ENCODE measurements at regions not wholly inside any gene's neighbourhood (a gene's known extent, or its start where the extent isn't known, plus 50 kb on each side); places are given as distances from the start of the nearest gene placed in this dataset.

GRCh38 chr4:174037631-174038030 lies 245.8 kb downstream of the FBXO8 start:
- Histone ChIP-seq H4K5ac (ENCODE audit: insufficient read length, low read depth, low read length) (no peak overlapping the region), H2BK15ac (ENCODE audit: low read length) (no peak overlapping the region), H3K9me3 (ENCODE audit: insufficient read depth in 2 of 2, low read depth in 1 of 2, low read length in 1 of 2) (no peaks in the 10 kb centered on the region), H3K79me1 (ENCODE audit: low read depth, low read length) (no peaks in the 10 kb centered on the region), H2BK12ac (ENCODE audit: low read depth, low read length) (no peak overlapping the region), H2AFZ (ENCODE audit: low read length) (no peak overlapping the region), H4K91ac (replicated peaks; ENCODE audit: insufficient read length, low read length) (no peak overlapping the region), H3K4ac (replicated peaks; ENCODE audit: insufficient read length, low read depth, low read length) (no peak overlapping the region), H3K23ac (ENCODE audit: insufficient read length) (no peak overlapping the region), H2BK5ac (ENCODE audit: low read depth, low read length) (no peak overlapping the region), H3K4me1 (replicated peaks in 1 of 4; ENCODE audit: control insufficient read depth in 3 of 4, insufficient read depth in 4 of 4, low read length in 3 of 4) (peaks cover 4 to 10% (median 9%) of the 10 kb centered on the region in 4 experiments; a peak in 5 of 7 replicates), H3K36me3 (ENCODE audit: control insufficient read depth in 2 of 4, insufficient read depth in 4 of 4, low read length in 3 of 4) (no peaks in the 10 kb centered on the region), H3K23me2 (ENCODE audit: low read depth, low read length) (no peaks in the 10 kb centered on the region), H3K18ac (ENCODE audit: extremely low read depth, low read length) (no peak overlapping the region), H3K4me3 (ENCODE audit: extremely low read depth in 1 of 4, insufficient read depth in 2 of 4, low read depth in 3 of 4, low read length in 4 of 4) (no peak overlapping the region), H2BK20ac (ENCODE audit: low read length) (no peak overlapping the region), H3K4me2 (ENCODE audit: insufficient read depth in 1 of 2, low read depth in 2 of 2, low read length in 2 of 2) (no peak overlapping the region), H2BK120ac (replicated peaks; ENCODE audit: low read depth, low read length) (no peak overlapping the region), H4K8ac (ENCODE audit: extremely low read depth, insufficient read depth, low read length) (no peak overlapping the region), H3K27me3 (replicated peaks in 1 of 4; ENCODE audit: control insufficient read depth in 3 of 4, extremely low read depth in 1 of 4, insufficient read depth in 3 of 4, low read length in 3 of 4) (no peaks in the 10 kb centered on the region), H4K20me1 (replicated peaks in 1 of 2; ENCODE audit: control insufficient read depth in 1 of 2, insufficient read depth in 2 of 2, low read length in 2 of 2) (no peaks in the 10 kb centered on the region), H3K56ac (replicated peaks; ENCODE audit: insufficient read length, low read depth, low read length) (no peak overlapping the region), H3K9ac (replicated peaks in 1 of 4; ENCODE audit: extremely low read depth in 1 of 4, low read depth in 3 of 4, low read length in 3 of 4) (no peak overlapping the region), H3K79me2 (ENCODE audit: control insufficient read depth in 1 of 2, insufficient read depth in 2 of 2, low read length in 2 of 2) (no peaks in the 10 kb centered on the region), H3K14ac (ENCODE audit: insufficient read length) (no peak overlapping the region), H2AK5ac (ENCODE audit: low read depth, low read length) (no peak overlapping the region), H3K27ac (ENCODE audit: low read depth, low read length) (no peak overlapping the region)
- POLR2A ChIA-PET (ENCODE audit: partially characterized antibody) = no interaction called here
- FAIRE-seq = no peak
- no peak for DNase-seq (ENCODE audit: low read depth in 1 of 2, low spot score in 2 of 2)
- CTCF ChIA-PET (ENCODE audit: partially characterized antibody) = no interaction called here
- WGBS, 2 experiments (ENCODE audit: extremely low coverage in 1 of 2, insufficient coverage in 1 of 2, insufficient read length in 1 of 2, insufficient replicate concordance in 2 of 2, low coverage in 1 of 2, low lambda C conversion rate in 2 of 2, missing lambda C conversion rate in 1 of 2) = 96% methylated on average over 3 of the region's 3 CpGs; no CpG with 5 or more reads in 1 of the 2 experiments
- no peak for TF ChIP-seq TAF1 (IDR thresholded peaks at IDR 0.05; ENCODE audit: low read depth, low read length)
- no peak for TF ChIP-seq BCL11A (IDR thresholded peaks at IDR 0.05; ENCODE audit: low read depth in 2 of 2, low read length in 2 of 2)
- no peak for TF ChIP-seq CBX5 (IDR thresholded peaks at IDR 0.05; ENCODE audit: low read depth, low read length)
- no peak for TF ChIP-seq ASH2L (IDR thresholded peaks at IDR 0.05; ENCODE audit: low read length)
- TF ChIP-seq CEBPB (IDR thresholded peaks at IDR 0.05; ENCODE audit: low read depth, low read length) = no peak
- no peak for TF ChIP-seq CHD1 (IDR thresholded peaks at IDR 0.05; ENCODE audit: low read depth, low read length)
- TF ChIP-seq MAX (IDR thresholded peaks at IDR 0.05) = no peak
- no peak for TF ChIP-seq CTCF (IDR thresholded peaks at IDR 0.05; ENCODE audit: control extremely low read depth in 1 of 3, insufficient read depth in 1 of 3, low read depth in 1 of 3, low read length in 3 of 3)
- no peak for TF ChIP-seq ZNF274 (IDR thresholded peaks at IDR 0.05; ENCODE audit: borderline replicate concordance, extremely low read depth, low read length)
- TF ChIP-seq EGR1 (IDR thresholded peaks at IDR 0.05; ENCODE audit: borderline replicate concordance, low read depth, low read length) = no peak
- TF ChIP-seq USF2 (IDR thresholded peaks at IDR 0.05; ENCODE audit: low read length) = no peak
- TF ChIP-seq PHF8 (conservative IDR thresholded peaks at IDR 0.05; ENCODE audit: low read depth, low read length) = no peak
